Neural progenitor cell (in vitro differentiated cells): ENCODE measurements at regions not wholly inside any gene's neighbourhood (a gene's known extent, or its start where the extent isn't known, plus 50 kb on each side); places are given as distances from the start of the nearest gene placed in this dataset.
"Not testable (repeated sequence)": the region's sequence is repeated elsewhere in the genome, so short reads cannot be mapped to it uniquely, and the experiment has no call there.

Source experiments
- DNase-seq: peaks from one replicate; pipeline ENCODE4 v3.0.0-alpha.2; 2016; ENCODE audit warnings: low spot score
- H2AFZ ChIP-seq: fragments of 200-600 bp; sonication (generic); replicated peaks from 2 replicates; pipeline ENCODE4 v1.6.1; 2016; ENCODE audit warnings: antibody characterized with exemption
- H3F3A ChIP-seq: fragments of 200-600 bp; sonication (generic); 2 replicates; pipeline ENCODE4 v1.6.1; 2016; ENCODE audit warnings: antibody characterized with exemption, low read depth
- H3K27ac ChIP-seq: fragments of 200-600 bp; sonication (generic); 2 replicates; pipeline ENCODE4 v1.5.1; 2016; ENCODE audit warnings: mild to moderate bottlenecking
- H3K27me3 ChIP-seq: fragments of 200-600 bp; sonication (generic); 2 replicates; pipeline ENCODE4 v1.6.1; 2016; ENCODE audit warnings: mild to moderate bottlenecking, moderate library complexity
- H3K36me3 ChIP-seq: fragments of 200-600 bp; sonication (generic); 2 replicates; pipeline ENCODE4 v1.5.1; 2016
- H3K4me1 ChIP-seq: fragments of 200-600 bp; sonication (generic); 2 replicates; pipeline ENCODE4 v1.6.1; 2016; ENCODE audit warnings: mixed run types
- H3K4me2 ChIP-seq: fragments of 200-600 bp; sonication (generic); 2 replicates; pipeline ENCODE4 v1.6.1; 2016
- H3K4me3 ChIP-seq: fragments of 200-600 bp; sonication (generic); 2 replicates; pipeline ENCODE4 v1.5.1; 2016
- H3K79me2 ChIP-seq: fragments of 200-600 bp; sonication (generic); 2 replicates; pipeline ENCODE4 v1.6.1; 2016; ENCODE audit warnings: low read depth
- H3K9ac ChIP-seq: fragments of 200-600 bp; sonication (generic); 2 replicates; pipeline ENCODE4 v1.6.1; 2016
- H3K9me3 ChIP-seq: fragments of 200-600 bp; sonication (generic); 2 replicates; pipeline ENCODE4 v1.5.1; 2016; ENCODE audit warnings: low read depth
- H4K20me1 ChIP-seq: fragments of 200-600 bp; sonication (generic); 2 replicates; pipeline ENCODE4 v1.6.1; 2016; ENCODE audit warnings: low read depth
- H3K27ac Mint-ChIP-seq: 3 replicates; pipeline ENCODE4 v1.8.0; 2021; ENCODE audit warnings: mixed read lengths
- H3K27me3 Mint-ChIP-seq: 2 replicates; pipeline ENCODE4 v1.8.0; 2022; ENCODE audit warnings: low read depth, mild to moderate bottlenecking, inconsistent platforms, moderate library complexity, mixed read lengths; ENCODE audit not compliant: insufficient read depth
- H3K36me3 Mint-ChIP-seq: 3 replicates; pipeline ENCODE4 v1.8.0; 2021; ENCODE audit warnings: mixed read lengths
- H3K4me1 Mint-ChIP-seq: 3 replicates; pipeline ENCODE4 v1.8.0; 2021; ENCODE audit warnings: mixed read lengths
- H3K4me3 Mint-ChIP-seq: 3 replicates; pipeline ENCODE4 v1.8.0; 2021; ENCODE audit warnings: mild to moderate bottlenecking, moderate library complexity, mixed read lengths
- H3K9me3 Mint-ChIP-seq: 3 replicates; pipeline ENCODE4 v1.8.0; 2020; ENCODE audit warnings: mixed read lengths
- CTCF ChIP-seq: fragments of 200-600 bp; sonication (generic); IDR thresholded peaks from 2 replicates; pipeline ENCODE4 v1.5.1; 2017; ENCODE audit warnings: antibody characterized with exemption, mild to moderate bottlenecking
- EZH2 ChIP-seq: fragments of 200-600 bp; sonication (generic); IDR thresholded peaks from 2 replicates; pipeline ENCODE4 v1.6.1; 2017; ENCODE audit warnings: antibody characterized with exemption, mild to moderate bottlenecking, moderate library complexity
- EZH2phosphoT487 ChIP-seq: fragments of 200-600 bp; sonication (generic); IDR thresholded peaks from 2 replicates; pipeline ENCODE4 v1.6.1; 2017; ENCODE audit warnings: antibody characterized with exemption

- peaks cover 2% of the 10 kb centered on the region for H3K27me3 Mint-ChIP-seq
- Histone ChIP-seq H3K9ac (no peak overlapping the region), H2AFZ (peak overlapping the region; percentile 70), H3K4me3 (no peak overlapping the region), H3F3A (no peaks in the 10 kb centered on the region), H3K27me3 (no peaks in the 10 kb centered on the region), H3K36me3 (no peaks in the 10 kb centered on the region), H3K4me2 (peak overlapping the region; percentile 28), H3K9me3 (no peaks in the 10 kb centered on the region), H3K4me1 (peaks cover 8% of the 10 kb centered on the region), H3K79me2 (no peaks in the 10 kb centered on the region), H3K27ac (no peak overlapping the region), H4K20me1 (no peaks in the 10 kb centered on the region)
- no peak overlapping the region for H3K27ac Mint-ChIP-seq
- peaks cover 5% of the 10 kb centered on the region for H3K4me1 Mint-ChIP-seq
- TF ChIP-seq EZH2 = no peak
- TF ChIP-seq EZH2phosphoT487 = no peak
- TF ChIP-seq CTCF = no peak
- peaks cover 5% of the 10 kb centered on the region for H3K9me3 Mint-ChIP-seq
- no peak for DNase-seq
- H3K36me3 Mint-ChIP-seq = peaks cover 2% of the 10 kb centered on the region
- no peak overlapping the region for H3K4me3 Mint-ChIP-seq
Measured at GRCh38 chr6:16993396-16993795, 108.5 kb upstream of the STMND1 start.

GRCh38 chr6:16991981-16992629 is 109.7 kb upstream of the STMND1 start:
- Histone ChIP-seq H3K9ac (no peak overlapping the region), H3K27me3 (no peaks in the 10 kb centered on the region), H3K36me3 (no peaks in the 10 kb centered on the region), H2AFZ (no peak overlapping the region), H3K4me2 (no peak overlapping the region), H3K9me3 (no peaks in the 10 kb centered on the region), H3K27ac (no peak overlapping the region), H3K4me3 (no peak overlapping the region), H3K79me2 (no peaks in the 10 kb centered on the region), H3K4me1 (peaks cover 8% of the 10 kb centered on the region), H3F3A (no peaks in the 10 kb centered on the region), H4K20me1 (no peaks in the 10 kb centered on the region)
- no peak overlapping the region for H3K4me3 Mint-ChIP-seq
- H3K9me3 Mint-ChIP-seq = peaks cover 10% of the 10 kb centered on the region
- peaks cover 4% of the 10 kb centered on the region for H3K36me3 Mint-ChIP-seq
- H3K4me1 Mint-ChIP-seq = peaks cover 5% of the 10 kb centered on the region
- no peak for TF ChIP-seq EZH2phosphoT487
- TF ChIP-seq CTCF = no peak
- no peak for TF ChIP-seq EZH2
- H3K27me3 Mint-ChIP-seq = peaks cover 2% of the 10 kb centered on the region
- H3K27ac Mint-ChIP-seq = no peak overlapping the region
- no peak for DNase-seq

GRCh38 chr6:16989976-16990375 is 111.9 kb upstream of the STMND1 start:
- H3K4me3 ChIP-seq, H3K4me1 Mint-ChIP-seq, H3K9ac ChIP-seq, H2AFZ ChIP-seq, H3K9me3 ChIP-seq, H3K27me3 Mint-ChIP-seq, H3K79me2 ChIP-seq, H3K27ac Mint-ChIP-seq, DNase-seq, H3K4me3 Mint-ChIP-seq, H3K4me2 ChIP-seq, H3K9me3 Mint-ChIP-seq, H4K20me1 ChIP-seq, H3F3A ChIP-seq, H3K36me3 Mint-ChIP-seq, H3K36me3 ChIP-seq, H3K27me3 ChIP-seq, H3K4me1 ChIP-seq, H3K27ac ChIP-seq: not testable (repeated sequence)

GRCh38 chr6:16989382-16989781 is 112.5 kb upstream of the STMND1 start:
- no peak for TF ChIP-seq EZH2phosphoT487
- no peak for TF ChIP-seq EZH2
- TF ChIP-seq CTCF = peak; percentile 4
- Histone ChIP-seq H3K9ac (no peak overlapping the region), H3K4me2 (no peak overlapping the region), H3K27ac (no peak overlapping the region), H3K36me3 (no peaks in the 10 kb centered on the region), H3F3A (no peaks in the 10 kb centered on the region), H3K9me3 (no peaks in the 10 kb centered on the region), H3K27me3 (no peaks in the 10 kb centered on the region), H3K79me2 (no peaks in the 10 kb centered on the region), H2AFZ (no peak overlapping the region), H4K20me1 (no peaks in the 10 kb centered on the region), H3K4me3 (no peak overlapping the region), H3K4me1 (peaks cover 8% of the 10 kb centered on the region)
- Mint-ChIP-seq H3K27me3 (peaks cover 2% of the 10 kb centered on the region), H3K4me3 (no peak overlapping the region), H3K9me3 (peaks cover 10% of the 10 kb centered on the region), H3K36me3 (peaks cover 4% of the 10 kb centered on the region), H3K27ac (no peak overlapping the region), H3K4me1 (peaks cover 5% of the 10 kb centered on the region)
- no peak for DNase-seq
